Forelimb muscle (tissue), 1 donor: ENCODE measurements at regions not wholly inside any gene's neighbourhood (a gene's known extent, or its start where the extent isn't known, plus 50 kb on each side); places are given as distances from the start of the nearest gene placed in this dataset.
A peak's percentile ranks its signal among the peaks of the same experiment; 100 is the strongest.

Experiments
- DNase-seq: peaks from one replicate; pipeline ENCODE4 v3.0.0-alpha.2; 2013; ENCODE audit warnings: low read depth

- no peak for DNase-seq
These were observed 397.4 kb upstream of the PKN2 start for GRCh38 chr1:88286716-88287115.

- no peak for DNase-seq
These were observed 395.5 kb upstream of the PKN2 start for GRCh38 chr1:88288571-88288970.

- no peak for DNase-seq
These were observed 394.5 kb upstream of the PKN2 start for GRCh38 chr1:88289401-88290102.

GRCh38 chr1:88291611-88292354 lies 392.3 kb upstream of the PKN2 start:
- no peak for DNase-seq

- DNase-seq, result no peak
These were observed 390.3 kb upstream of the PKN2 start for GRCh38 chr1:88293691-88294190.

GRCh38 chr1:88296227-88296626 lies 387.8 kb upstream of the PKN2 start:
- no peak for DNase-seq

GRCh38 chr1:88296642-88297041 lies 387.4 kb upstream of the PKN2 start:
- no peak for DNase-seq

- no peak for DNase-seq
These were observed 385.6 kb upstream of the PKN2 start for GRCh38 chr1:88298506-88298905.

GRCh38 chr1:88300752-88301263 lies 383.3 kb upstream of the PKN2 start:
- no peak for DNase-seq

GRCh38 chr1:88302843-88303486 lies 381.1 kb upstream of the PKN2 start:
- peak; percentile 31 for DNase-seq

- no peak for DNase-seq
These were observed 372.8 kb upstream of the PKN2 start for GRCh38 chr1:88311265-88311664.

GRCh38 chr1:88311907-88312306 lies 372.2 kb upstream of the PKN2 start:
- DNase-seq, result no peak

GRCh38 chr1:88317396-88317795 lies 366.7 kb upstream of the PKN2 start:
- no peak for DNase-seq

- DNase-seq, result no peak
These were observed 365.3 kb upstream of the PKN2 start for GRCh38 chr1:88318740-88319139.

GRCh38 chr1:88320291-88320690 lies 363.8 kb upstream of the PKN2 start:
- DNase-seq, result no peak

GRCh38 chr1:88321706-88322105 lies 362.4 kb upstream of the PKN2 start:
- DNase-seq, result no peak

GRCh38 chr1:88324899-88325298 lies 359.2 kb upstream of the PKN2 start:
- DNase-seq, result no peak

- DNase-seq, result no peak
These were observed 356.4 kb upstream of the PKN2 start for GRCh38 chr1:88327391-88328267.

GRCh38 chr1:88330201-88330600 lies 353.9 kb upstream of the PKN2 start:
- no peak for DNase-seq

GRCh38 chr1:88333086-88333695 lies 350.9 kb upstream of the PKN2 start:
- no peak for DNase-seq

GRCh38 chr1:88341447-88341846 lies 342.6 kb upstream of the PKN2 start:
- DNase-seq, result no peak
